ENCODE measurements at regions not wholly inside any gene's neighbourhood (a gene's known extent, or its start where the extent isn't known, plus 50 kb on each side); places are given as distances from the start of the nearest gene placed in this dataset.

GRCh38 chr11:95490625-95491024 is 259.6 kb upstream of the SESN3 start:
- Histone ChIP-seq H4K20me1 (ENCODE audit: control insufficient read depth, extremely low read depth, insufficient read depth, low read length) (no peaks in the 10 kb centered on the region), H3K36me3 (ENCODE audit: control insufficient read depth, insufficient read depth, low read length) (no peaks in the 10 kb centered on the region), H3K9me3 (ENCODE audit: control insufficient read depth, insufficient read depth, low read depth, low read length) (no peaks in the 10 kb centered on the region), H3K4me2 (ENCODE audit: extremely low read depth, insufficient read depth, low read length) (no peak overlapping the region), H3K27ac (ENCODE audit: insufficient read depth, low read length) (no peak overlapping the region), H3K27me3 (ENCODE audit: control insufficient read depth, insufficient read depth, low read length) (no peaks in the 10 kb centered on the region), H3K79me2 (ENCODE audit: control insufficient read depth, insufficient read depth, low read length) (no peaks in the 10 kb centered on the region), H3K4me3 (replicated peaks in 1 of 4; ENCODE audit: control extremely low read depth in 1 of 4, insufficient read depth in 1 of 4, low read depth in 3 of 4, low read length in 4 of 4) (no peak overlapping the region), H3K9ac (ENCODE audit: insufficient read depth, low read length) (no peak overlapping the region), H2AFZ (ENCODE audit: low read length) (no peak overlapping the region), H3K4me1 (ENCODE audit: control insufficient read depth, extremely low read depth, insufficient read depth, low read length) (no peaks in the 10 kb centered on the region)
- DNase-seq (ENCODE audit: low read depth in 2 of 2), result no peak
- no peak for TF ChIP-seq EZH2 (IDR thresholded peaks at IDR 0.05; ENCODE audit: low read length, missing control alignments)
- TF ChIP-seq CTCF (conservative IDR thresholded peaks at IDR 0.05 in 1 of 2, IDR thresholded peaks at IDR 0.05 in 1 of 2; ENCODE audit: low read depth in 1 of 2, low read length in 2 of 2), result no peak

- no peak overlapping the region for H3K9ac ChIP-seq (ENCODE audit: insufficient read depth, low read length)
- no peaks in the 10 kb centered on the region for H3K36me3 ChIP-seq (ENCODE audit: control insufficient read depth, insufficient read depth, low read length)
- H3K27ac ChIP-seq (ENCODE audit: insufficient read depth, low read length), result no peak overlapping the region
- H3K79me2 ChIP-seq (ENCODE audit: control insufficient read depth, insufficient read depth, low read length), result no peaks in the 10 kb centered on the region
- TF ChIP-seq CTCF (conservative IDR thresholded peaks at IDR 0.05 in 1 of 2, IDR thresholded peaks at IDR 0.05 in 1 of 2; ENCODE audit: low read depth in 1 of 2, low read length in 2 of 2), result no peak
- no peak for TF ChIP-seq EZH2 (IDR thresholded peaks at IDR 0.05; ENCODE audit: low read length, missing control alignments)
- DNase-seq (ENCODE audit: low read depth in 2 of 2), result no peak
- H3K27me3 ChIP-seq (ENCODE audit: control insufficient read depth, insufficient read depth, low read length), result no peaks in the 10 kb centered on the region
- no peak overlapping the region for H3K4me3 ChIP-seq (replicated peaks in 1 of 4; ENCODE audit: control extremely low read depth in 1 of 4, insufficient read depth in 1 of 4, low read depth in 3 of 4, low read length in 4 of 4)
- H3K4me2 ChIP-seq (ENCODE audit: extremely low read depth, insufficient read depth, low read length), result no peak overlapping the region
- no peaks in the 10 kb centered on the region for H3K9me3 ChIP-seq (ENCODE audit: control insufficient read depth, insufficient read depth, low read depth, low read length)
- H4K20me1 ChIP-seq (ENCODE audit: control insufficient read depth, extremely low read depth, insufficient read depth, low read length), result no peaks in the 10 kb centered on the region
- no peaks in the 10 kb centered on the region for H3K4me1 ChIP-seq (ENCODE audit: control insufficient read depth, extremely low read depth, insufficient read depth, low read length)
- no peak overlapping the region for H2AFZ ChIP-seq (ENCODE audit: low read length)
Measured at GRCh38 chr11:95487938-95488337, 256.9 kb upstream of the SESN3 start.

GRCh38 chr11:95487391-95487790 is 256.4 kb upstream of the SESN3 start:
- Histone ChIP-seq H4K20me1 (ENCODE audit: control insufficient read depth, extremely low read depth, insufficient read depth, low read length) (no peaks in the 10 kb centered on the region), H3K36me3 (ENCODE audit: control insufficient read depth, insufficient read depth, low read length) (no peaks in the 10 kb centered on the region), H3K4me3 (replicated peaks in 1 of 4; ENCODE audit: control extremely low read depth in 1 of 4, insufficient read depth in 1 of 4, low read depth in 3 of 4, low read length in 4 of 4) (no peak overlapping the region), H3K79me2 (ENCODE audit: control insufficient read depth, insufficient read depth, low read length) (no peaks in the 10 kb centered on the region), H3K27me3 (ENCODE audit: control insufficient read depth, insufficient read depth, low read length) (no peaks in the 10 kb centered on the region), H3K4me1 (ENCODE audit: control insufficient read depth, extremely low read depth, insufficient read depth, low read length) (no peaks in the 10 kb centered on the region), H2AFZ (ENCODE audit: low read length) (no peak overlapping the region), H3K27ac (ENCODE audit: insufficient read depth, low read length) (no peak overlapping the region), H3K9me3 (ENCODE audit: control insufficient read depth, insufficient read depth, low read depth, low read length) (no peaks in the 10 kb centered on the region), H3K4me2 (ENCODE audit: extremely low read depth, insufficient read depth, low read length) (no peak overlapping the region), H3K9ac (ENCODE audit: insufficient read depth, low read length) (no peak overlapping the region)
- TF ChIP-seq CTCF (conservative IDR thresholded peaks at IDR 0.05 in 1 of 2, IDR thresholded peaks at IDR 0.05 in 1 of 2; ENCODE audit: low read depth in 1 of 2, low read length in 2 of 2) (no peak), EZH2 (IDR thresholded peaks at IDR 0.05; ENCODE audit: low read length, missing control alignments) (no peak)
- DNase-seq (ENCODE audit: low read depth in 2 of 2), result peak in 1 of 2 donors; percentile 14
